HG03575 (cell line): ENCODE measurements at regions not wholly inside any gene's neighbourhood (a gene's known extent, or its start where the extent isn't known, plus 50 kb on each side); places are given as distances from the start of the nearest gene placed in this dataset.
"Not testable (repeated sequence)": the region's sequence is repeated elsewhere in the genome, so short reads cannot be mapped to it uniquely, and the experiment has no call there.

Experiments
- ATAC-seq: cut with Tn5 transposase; IDR thresholded peaks from one replicate; pipeline ENCODE4 v1.9.1; 2021; ENCODE audit not compliant: unreplicated experiment, insufficient number of reproducible peaks, low FRiP score; ENCODE audit errors: extremely low read depth

DNA sequence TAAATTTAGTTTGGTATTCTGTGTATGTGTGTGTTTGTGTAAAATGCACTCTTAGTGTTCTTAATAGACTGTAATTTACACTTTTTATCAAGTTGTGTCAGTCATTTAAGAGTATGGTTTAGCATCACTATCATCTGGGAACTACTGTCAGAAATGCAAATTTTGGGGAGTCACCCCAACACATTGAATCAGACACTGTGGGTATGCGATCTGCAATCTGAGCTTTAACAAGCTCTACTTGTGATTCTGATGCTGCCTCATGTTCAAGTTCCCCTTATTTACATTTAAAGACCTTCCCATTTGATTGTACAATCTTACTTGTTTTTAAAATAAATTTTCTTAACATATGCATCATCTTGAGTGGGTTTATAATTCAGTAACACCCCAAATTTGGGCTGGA, 218.1 kb upstream of the FOXP2 start:
- ATAC-seq, result no peak

GRCh38 chr7:114190387-114190786, 224.2 kb upstream of the FOXP2 start:
- no peak for ATAC-seq

DNA sequence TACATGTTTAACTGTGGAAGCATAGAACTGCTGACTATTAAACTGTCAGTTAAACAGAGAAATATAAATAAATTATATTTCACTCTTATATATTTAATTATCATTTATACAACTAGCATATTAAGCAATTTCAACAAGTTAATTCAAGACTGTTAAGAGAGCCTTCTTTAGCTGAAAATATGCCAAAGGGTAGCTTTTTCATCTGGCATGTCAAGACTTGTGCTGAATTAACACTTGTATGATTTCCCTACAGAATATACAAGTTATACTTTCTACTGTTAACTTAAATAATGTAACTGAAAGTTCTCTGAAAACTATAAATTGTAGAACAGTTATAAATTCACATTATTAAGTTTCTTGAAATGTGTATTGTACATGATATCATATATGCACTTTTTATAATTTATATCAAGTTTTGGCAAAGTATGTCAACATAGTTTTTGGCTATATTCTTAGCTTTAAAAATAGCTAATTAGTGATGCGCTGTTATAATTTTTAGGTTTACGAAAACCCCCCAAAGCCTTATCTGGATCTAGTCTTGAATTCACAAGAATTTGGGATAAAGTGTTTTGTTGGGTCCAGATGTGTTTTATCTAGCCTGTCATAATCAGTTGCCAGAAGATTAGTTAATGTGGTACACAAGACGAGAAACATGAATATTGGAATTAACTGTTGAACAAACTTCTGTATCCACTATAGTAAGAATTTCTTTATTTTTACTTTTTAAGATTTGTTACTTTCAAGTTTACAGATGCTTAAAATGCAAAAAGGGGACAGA, 231.1 kb upstream of the FOXP2 start:
- ATAC-seq, result no peak

DNA sequence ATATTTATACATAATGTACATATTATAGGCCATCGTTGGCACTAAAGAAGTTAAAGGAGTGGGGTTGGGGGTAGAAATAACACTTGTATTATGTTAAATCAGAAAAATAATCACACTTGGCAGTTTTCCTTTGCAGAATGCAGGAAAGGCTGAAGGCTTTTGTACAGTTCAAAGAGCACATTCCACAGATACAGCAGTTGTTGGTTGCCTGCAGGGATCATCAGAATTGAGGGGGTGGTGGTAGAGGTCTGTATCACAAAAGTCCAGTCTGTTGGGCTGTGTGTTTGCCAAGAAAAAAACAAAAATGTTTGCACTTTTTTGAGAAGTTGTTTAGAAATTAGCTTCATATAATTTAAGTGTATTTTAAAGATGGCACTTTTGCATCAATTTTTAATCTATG, 231.8 kb upstream of the FOXP2 start:
- ATAC-seq, result no peak

DNA sequence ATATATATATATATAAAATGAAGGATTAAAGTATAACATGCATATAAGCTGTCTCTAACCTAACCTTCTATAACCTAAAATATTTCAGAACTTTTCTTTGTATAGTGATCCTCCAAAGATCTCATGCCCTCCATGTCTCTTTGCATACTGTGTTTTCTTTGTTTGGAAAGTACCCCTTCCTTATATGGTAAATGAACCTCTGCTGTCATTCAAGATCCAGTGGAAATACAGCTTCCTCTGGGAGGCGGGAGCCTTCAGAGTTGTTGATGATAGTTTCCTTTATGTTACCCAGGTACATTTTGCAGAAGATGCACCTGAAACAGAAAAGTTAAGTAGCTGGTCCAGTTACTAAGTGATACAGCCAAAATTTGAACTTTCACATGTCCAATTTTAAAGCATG, 233.3 kb upstream of the FOXP2 start:
- no peak for ATAC-seq

DNA sequence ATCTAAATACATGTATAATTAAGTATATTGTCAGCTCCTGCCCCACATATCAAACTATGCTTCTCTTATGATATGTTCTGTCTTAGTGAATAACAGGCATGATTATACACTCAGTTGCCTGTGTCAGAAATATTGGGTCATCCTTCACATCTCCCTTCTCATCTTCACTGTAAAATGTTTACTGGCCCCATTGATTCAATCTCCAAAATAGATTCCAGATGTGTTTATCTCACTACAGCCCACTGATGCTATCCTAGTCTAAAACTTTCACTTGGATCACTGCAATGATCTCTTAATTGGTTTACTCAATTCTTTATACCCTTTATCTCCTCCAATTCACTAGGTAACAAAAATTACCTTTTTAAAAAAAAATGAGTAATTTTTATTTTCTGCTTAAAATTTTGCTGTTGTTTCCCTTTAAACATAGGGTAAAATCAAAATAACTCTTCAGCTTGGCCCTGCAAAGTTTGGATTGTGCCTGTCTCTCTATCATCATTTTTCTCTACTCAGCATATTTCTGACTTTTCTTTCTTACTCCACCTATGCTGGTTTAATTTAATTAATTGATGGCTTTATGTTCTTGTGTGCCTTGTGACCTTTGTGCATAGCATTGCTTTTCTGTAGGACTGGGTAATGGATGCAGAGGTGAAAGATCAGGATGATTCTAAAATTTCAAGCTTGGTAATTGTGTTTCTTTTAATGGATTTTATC, 233.9 kb upstream of the FOXP2 start:
- ATAC-seq, result no peak

DNA sequence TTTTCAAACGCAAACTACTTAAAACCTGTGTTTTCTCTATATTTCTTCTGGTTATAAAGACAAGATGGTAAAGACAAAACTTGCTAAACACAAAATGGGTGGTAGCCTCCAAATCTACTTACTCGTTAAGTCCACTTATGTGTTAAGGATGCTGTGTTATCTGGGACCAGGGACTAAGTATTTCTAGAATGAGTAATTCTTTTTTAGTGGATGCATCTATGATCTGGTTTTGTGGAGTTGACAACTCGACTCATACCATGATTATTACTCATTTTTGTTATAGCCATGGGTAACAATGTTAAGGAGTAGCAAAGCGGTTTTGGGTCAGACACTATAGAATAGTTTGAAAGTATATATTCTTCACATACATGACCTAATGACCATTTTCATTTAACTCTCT, 239.5 kb upstream of the FOXP2 start:
- ATAC-seq, result no peak

GRCh38 chr7:114173170-114173890, 241.3 kb upstream of the FOXP2 start:
- no peak for ATAC-seq

- ATAC-seq, result not testable (repeated sequence)
These were observed 245.2 kb upstream of the FOXP2 start for GRCh38 chr7:114169389-114169788.

DNA sequence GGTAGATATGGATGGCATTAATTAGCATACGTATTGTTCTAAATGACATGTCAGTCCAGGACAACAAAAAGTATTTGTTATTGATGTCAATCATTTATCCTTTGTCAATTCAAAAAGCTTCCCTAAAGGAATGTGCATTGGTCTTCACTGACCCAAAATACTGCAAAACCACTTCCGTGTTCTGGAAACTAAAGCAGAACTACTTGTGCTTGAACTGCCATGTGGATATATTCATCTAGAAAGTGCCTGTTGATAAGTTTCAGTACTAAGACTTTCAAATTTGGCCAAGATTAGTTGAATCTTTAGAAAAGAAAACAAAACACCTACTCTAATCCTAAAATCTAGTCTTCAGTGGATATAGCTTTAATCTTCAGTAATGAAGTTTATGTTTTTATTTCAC, 242.1 kb upstream of the PPP1R3A start:
- no peak for ATAC-seq

DNA sequence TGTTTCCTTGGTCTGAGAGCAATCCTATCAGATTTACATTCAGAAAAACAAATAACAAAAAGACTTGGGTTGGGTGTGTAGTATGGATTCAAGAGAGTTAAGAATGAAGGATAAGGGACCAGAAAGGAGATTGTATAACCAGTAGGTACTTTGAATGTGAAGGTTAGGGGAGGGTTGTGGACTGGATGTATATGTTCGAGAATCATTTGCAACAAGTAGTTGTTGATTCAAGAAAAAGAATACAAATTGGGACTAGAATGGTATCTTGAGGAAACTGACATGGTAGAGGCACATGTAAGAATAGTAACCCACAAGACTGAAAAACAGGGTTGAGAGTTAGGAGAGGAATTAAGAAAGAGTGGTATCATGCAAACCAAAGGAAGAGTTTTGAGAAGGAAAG, 240.0 kb upstream of the PPP1R3A start:
- ATAC-seq, result no peak

- no peak for ATAC-seq
These were observed 239.5 kb upstream of the PPP1R3A start for GRCh38 chr7:114158275-114158674.

DNA sequence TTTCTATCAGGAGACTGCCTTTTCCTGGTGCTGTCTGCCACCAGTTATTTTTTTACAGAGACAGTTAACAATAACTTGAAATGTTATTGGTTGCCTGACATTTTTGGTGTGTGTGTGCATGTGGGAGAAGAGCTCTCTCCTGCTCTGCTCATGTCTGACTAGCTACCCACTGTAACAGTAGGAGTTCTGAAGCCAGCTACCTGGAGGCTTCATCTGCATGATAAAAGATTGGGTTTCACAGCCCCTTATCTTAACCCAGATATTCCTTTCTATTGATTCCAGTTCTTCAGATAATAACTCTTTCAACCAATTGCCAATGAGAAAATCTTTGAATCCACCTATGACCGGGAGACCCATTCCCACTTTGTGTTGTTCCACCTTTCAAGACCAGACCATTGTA, 237.4 kb upstream of the PPP1R3A start:
- no peak for ATAC-seq

GRCh38 chr7:114155116-114156110, 236.6 kb upstream of the PPP1R3A start:
- no peak for ATAC-seq

DNA sequence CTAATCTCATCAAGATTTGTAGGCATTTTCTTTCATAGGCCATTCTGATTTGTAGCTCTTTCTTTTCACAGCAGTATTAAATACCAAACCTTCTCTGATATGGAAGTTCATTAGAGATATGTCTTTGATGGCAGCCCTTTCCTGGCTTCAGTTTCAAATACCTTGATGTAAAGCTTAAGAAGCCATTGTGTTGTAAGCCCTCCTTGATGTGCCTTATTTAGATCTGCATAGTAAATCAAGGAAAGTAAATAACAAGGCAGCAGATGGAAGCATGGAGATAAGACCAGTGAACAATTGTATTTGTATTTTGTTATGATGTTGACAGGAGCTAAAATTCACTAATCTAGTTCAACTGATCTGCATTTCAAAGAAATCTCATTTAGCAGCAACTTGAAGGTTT, 234.9 kb upstream of the PPP1R3A start:
- no peak for ATAC-seq

- ATAC-seq, result no peak
These were observed 233.6 kb upstream of the PPP1R3A start for GRCh38 chr7:114152314-114152938.

GRCh38 chr7:114151777-114152176, 233.0 kb upstream of the PPP1R3A start:
- no peak for ATAC-seq

- ATAC-seq, result no peak
These were observed 231.9 kb upstream of the PPP1R3A start for GRCh38 chr7:114150689-114151088.
